ENCODE measurements at regions not wholly inside any gene's neighbourhood (a gene's known extent, or its start where the extent isn't known, plus 50 kb on each side); places are given as distances from the start of the nearest gene placed in this dataset.

GRCh38 chr2:144941743-144942488 lies 422.0 kb upstream of the ZEB2 start:
- Histone ChIP-seq H3K27me3 (no peaks in the 10 kb centered on the region), H3K36me3 (no peaks in the 10 kb centered on the region), H3K4me1 (ENCODE audit: insufficient read depth) (peaks cover 1% of the 10 kb centered on the region), H3K4me3 (no peak overlapping the region), H3K27ac (no peak overlapping the region), H3K9me3 (no peaks in the 10 kb centered on the region)
- intact Hi-C loops (cut with DNase I): no loop called here
- no peak for DNase-seq
- TF ChIP-seq POLR2A (IDR thresholded peaks at IDR 0.05) (no peak), EP300 (IDR thresholded peaks at IDR 0.05) (no peak), CTCF (IDR thresholded peaks at IDR 0.05) (no peak)
- WGBS, 3 donors: 58 to 65% (median 58%) methylated on average over 5 of the region's 5 CpGs

- Histone ChIP-seq H3K27me3 (no peaks in the 10 kb centered on the region), H3K36me3 (no peaks in the 10 kb centered on the region), H3K27ac (no peak overlapping the region), H3K4me1 (ENCODE audit: insufficient read depth) (peaks cover 1% of the 10 kb centered on the region), H3K9me3 (no peaks in the 10 kb centered on the region), H3K4me3 (no peak overlapping the region)
- TF ChIP-seq EP300 (IDR thresholded peaks at IDR 0.05) (no peak), CTCF (IDR thresholded peaks at IDR 0.05) (no peak), POLR2A (IDR thresholded peaks at IDR 0.05) (no peak)
- 81 to 85% (median 83%) methylated on average over 5 of the region's 5 CpGs for WGBS, 3 donors
- DNase-seq: no peak
- intact Hi-C loops (cut with DNase I): no loop called here
Measured at GRCh38 chr2:144939590-144939989, 419.7 kb upstream of the ZEB2 start.

- Histone ChIP-seq H3K9me3 (no peaks in the 10 kb centered on the region), H3K27ac (peak overlapping the region in 1 of 2 donors; percentile 5), H3K4me1 (ENCODE audit: insufficient read depth) (no peaks in the 10 kb centered on the region), H3K36me3 (no peaks in the 10 kb centered on the region), H3K4me3 (no peak overlapping the region), H3K27me3 (no peaks in the 10 kb centered on the region)
- peak in 1 of 5 donors; percentile 16 for DNase-seq
- TF ChIP-seq CTCF (IDR thresholded peaks at IDR 0.05): no peak
- TF ChIP-seq POLR2A (IDR thresholded peaks at IDR 0.05): no peak
- no peak for TF ChIP-seq EP300 (IDR thresholded peaks at IDR 0.05)
- intact Hi-C loops (cut with DNase I): no loop called here
- 16 to 19% (median 17%) methylated on average over 7 of the region's 7 CpGs for WGBS, 3 donors
Measured at GRCh38 chr2:144937910-144938709, 418.2 kb upstream of the ZEB2 start.

DNA sequence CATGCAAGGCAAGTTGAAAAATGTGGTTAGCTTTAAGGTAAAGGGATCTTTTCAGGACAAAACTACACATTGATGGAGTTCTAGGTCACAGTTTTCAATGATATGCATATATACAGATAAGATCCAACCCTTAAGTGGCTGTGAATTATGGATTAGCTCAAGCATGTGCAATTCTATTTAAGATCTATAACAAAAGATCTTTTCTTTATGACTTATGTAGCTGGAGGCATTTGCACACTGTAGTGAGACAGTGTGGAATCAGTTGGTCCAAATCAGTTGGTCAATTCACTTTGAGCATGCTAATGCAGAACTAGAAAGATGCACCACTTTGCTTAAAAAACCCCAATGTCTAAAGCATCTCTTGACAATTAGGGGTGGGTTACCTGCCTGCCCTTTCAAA lies 417.1 kb upstream of the ZEB2 start:
- no peak for TF ChIP-seq EP300 (IDR thresholded peaks at IDR 0.05)
- Histone ChIP-seq H3K4me3 (no peak overlapping the region), H3K36me3 (no peaks in the 10 kb centered on the region), H3K27me3 (no peaks in the 10 kb centered on the region), H3K27ac (no peak overlapping the region), H3K4me1 (ENCODE audit: insufficient read depth) (no peaks in the 10 kb centered on the region), H3K9me3 (no peaks in the 10 kb centered on the region)
- no peak for DNase-seq
- intact Hi-C loops (cut with DNase I): no loop called here

DNA sequence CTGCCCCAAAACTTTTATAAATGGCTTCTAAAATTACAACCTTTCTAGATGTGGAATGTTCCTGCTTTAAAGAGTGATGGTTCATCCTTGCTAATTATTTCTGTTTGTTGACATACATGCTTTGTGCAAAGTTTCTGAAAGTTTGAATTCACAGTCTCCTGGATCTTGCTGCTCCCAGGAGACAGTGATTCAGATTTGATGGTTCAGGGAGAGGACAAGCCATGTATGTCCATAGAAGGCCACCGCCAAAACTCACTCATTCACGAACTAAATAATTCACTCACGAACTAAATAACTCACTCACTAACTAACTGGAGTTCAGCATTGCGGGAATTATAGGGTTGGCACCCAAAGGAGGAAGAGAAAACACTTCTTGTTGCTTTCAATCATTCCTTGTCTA lies 416.5 kb upstream of the ZEB2 start:
- Histone ChIP-seq H3K36me3 (no peaks in the 10 kb centered on the region), H3K27ac (no peak overlapping the region), H3K4me3 (no peak overlapping the region), H3K27me3 (no peaks in the 10 kb centered on the region), H3K9me3 (no peaks in the 10 kb centered on the region), H3K4me1 (ENCODE audit: insufficient read depth) (no peaks in the 10 kb centered on the region)
- no peak for TF ChIP-seq POLR2A (IDR thresholded peaks at IDR 0.05)
- no peak for TF ChIP-seq EP300 (IDR thresholded peaks at IDR 0.05)
- no peak for TF ChIP-seq CTCF (IDR thresholded peaks at IDR 0.05)
- no peak for DNase-seq
- 77 to 84% (median 80%) methylated on average over 4 of the region's 4 CpGs for WGBS, 3 donors
- intact Hi-C loops (cut with DNase I): no loop called here
